ENCODE measurements at regions not wholly inside any gene's neighbourhood (a gene's known extent, or its start where the extent isn't known, plus 50 kb on each side); places are given as distances from the start of the nearest gene placed in this dataset.

GRCh38 chr3:194798486-194798885 is 112.8 kb downstream of the FAM43A start:
- H3K27ac ChIP-seq: no peak overlapping the region

GRCh38 chr3:194800002-194800401 is 114.3 kb downstream of the FAM43A start:
- no peak for DNase-seq (ENCODE audit: low read depth, low spot score)
- H3K27ac ChIP-seq: no peak overlapping the region

More at GRCh38 chr3:194798486-194798885, 112.8 kb downstream of the FAM43A start:
- DNase-seq (ENCODE audit: low read depth, low spot score): no peak

GRCh38 chr3:194801461-194802432 is 116.1 kb downstream of the FAM43A start:
- no peak overlapping the region for H3K27ac ChIP-seq
- no peak for DNase-seq (ENCODE audit: low read depth, low spot score)

- no peak for DNase-seq (ENCODE audit: low read depth, low spot score)
- no peak overlapping the region for H3K27ac ChIP-seq
Measured at GRCh38 chr3:194804796-194805195, 119.1 kb downstream of the FAM43A start.

- no peak overlapping the region for H3K27ac ChIP-seq
- DNase-seq (ENCODE audit: low read depth, low spot score): no peak
Measured at GRCh38 chr3:194805546-194805945, 119.9 kb downstream of the FAM43A start.

- no peak overlapping the region for H3K27ac ChIP-seq
- peak; percentile 37 for DNase-seq (ENCODE audit: low read depth, low spot score)
Measured at GRCh38 chr3:194806991-194807630, 121.4 kb downstream of the FAM43A start.

- DNase-seq (ENCODE audit: low read depth, low spot score): peak; percentile 90
- peak overlapping the region; percentile 24 for H3K27ac ChIP-seq
Measured at GRCh38 chr3:194808640-194809097, 123.0 kb downstream of the FAM43A start.

- no peak overlapping the region for H3K27ac ChIP-seq
- DNase-seq (ENCODE audit: low read depth, low spot score): no peak
Measured at GRCh38 chr3:194809382-194809781, 123.7 kb downstream of the FAM43A start.

- DNase-seq (ENCODE audit: low read depth, low spot score): no peak
- no peak overlapping the region for H3K27ac ChIP-seq
Measured at GRCh38 chr3:194810076-194810475, 124.4 kb downstream of the FAM43A start.

GRCh38 chr3:194811118-194811517 is 125.4 kb downstream of the FAM43A start:
- no peak for DNase-seq (ENCODE audit: low read depth, low spot score)
- no peak overlapping the region for H3K27ac ChIP-seq

- H3K27ac ChIP-seq: no peak overlapping the region
- DNase-seq (ENCODE audit: low read depth, low spot score): no peak
Measured at GRCh38 chr3:194812176-194812575, 126.5 kb downstream of the FAM43A start.

GRCh38 chr3:194814878-194815357 is 129.2 kb downstream of the FAM43A start:
- DNase-seq (ENCODE audit: low read depth, low spot score): no peak
- no peak overlapping the region for H3K27ac ChIP-seq

GRCh38 chr3:194816748-194817591 is 131.3 kb downstream of the FAM43A start:
- DNase-seq (ENCODE audit: low read depth, low spot score): no peak
- no peak overlapping the region for H3K27ac ChIP-seq

GRCh38 chr3:194817592-194817930 is 131.9 kb downstream of the FAM43A start:
- DNase-seq (ENCODE audit: low read depth, low spot score): no peak
- no peak overlapping the region for H3K27ac ChIP-seq

- H3K27ac ChIP-seq: no peak overlapping the region
- DNase-seq (ENCODE audit: low read depth, low spot score): no peak
Measured at GRCh38 chr3:194817936-194818335, 132.3 kb downstream of the FAM43A start.

- no peak overlapping the region for H3K27ac ChIP-seq
- DNase-seq (ENCODE audit: low read depth, low spot score): no peak
Measured at GRCh38 chr3:194824100-194824499, 138.4 kb downstream of the FAM43A start.

- no peak for DNase-seq (ENCODE audit: low read depth, low spot score)
- H3K27ac ChIP-seq: no peak overlapping the region
Measured at GRCh38 chr3:194824701-194825111, 139.0 kb downstream of the FAM43A start.

GRCh38 chr3:194826594-194826993 is 140.9 kb downstream of the FAM43A start:
- no peak overlapping the region for H3K27ac ChIP-seq
- no peak for DNase-seq (ENCODE audit: low read depth, low spot score)

- DNase-seq (ENCODE audit: low read depth, low spot score): no peak
- H3K27ac ChIP-seq: no peak overlapping the region
Measured at GRCh38 chr3:194827486-194827885, 141.8 kb downstream of the FAM43A start.

GRCh38 chr3:194828116-194828515 is 142.4 kb downstream of the FAM43A start:
- DNase-seq (ENCODE audit: low read depth, low spot score): no peak

More at GRCh38 chr3:194828116-194828515, 142.4 kb downstream of the FAM43A start:
- H3K27ac ChIP-seq: no peak overlapping the region

Measured in epithelial cell of prostate (primary cell).